RWPE1 (cell line): ENCODE measurements at regions not wholly inside any gene's neighbourhood (a gene's known extent, or its start where the extent isn't known, plus 50 kb on each side); places are given as distances from the start of the nearest gene placed in this dataset.
"Not testable (repeated sequence)": the region's sequence is repeated elsewhere in the genome, so short reads cannot be mapped to it uniquely, and the experiment has no call there.

Source experiments
- CTCF ChIA-PET: fragments of 350-600 bp; sonication (Branson Sonifier 250); formaldehyde crosslinking; extraction: SDS; loops from one replicate; lab custom pipeline; 2021; lab: Yijun Ruan, JAX
- POLR2A ChIA-PET: fragments of 400-600 bp; formaldehyde crosslinking; extraction: SDS; loops from one replicate; lab custom pipeline; 2020; ENCODE audit warnings: antibody characterized with exemption; ENCODE audit not compliant: low non-redundant PET; lab: Yijun Ruan, JAX
- DNase-seq: peaks from one replicate; pipeline ENCODE4 v3.0.0; 2012; ENCODE audit warnings: low spot score
- H3K27ac ChIP-seq: fragments of 450-650 bp; 2 replicates; pipeline ENCODE4 v1.5.1; 2017
- TF ChIP-seq, protein P1 (sequence below): fragments of 450-650 bp; conservative IDR thresholded peaks from 2 replicates; pipeline ENCODE4 v1.5.1; 2017; ENCODE audit warnings: low read depth, mild to moderate bottlenecking

DNA sequence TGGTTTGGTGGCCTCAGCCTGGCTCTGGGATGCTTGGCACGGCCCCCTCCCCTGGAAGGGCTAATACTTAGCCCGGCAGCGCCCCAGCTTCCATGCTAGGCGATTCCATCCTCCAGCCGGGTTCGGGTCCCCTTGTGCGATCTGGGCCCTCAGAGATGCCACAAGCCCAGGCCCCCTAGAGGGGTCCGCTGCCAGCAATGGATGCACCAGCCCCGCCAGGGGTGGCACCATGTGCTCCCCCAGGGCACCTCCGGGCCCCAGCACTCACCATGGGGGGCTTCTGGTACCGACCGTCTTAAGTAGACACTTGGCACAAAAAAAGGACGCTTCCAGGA, 125.7 kb upstream of the KCTD7 start:
- ChIA-PET CTCF (no interaction called here), POLR2A (no interaction called here)
- H3K27ac ChIP-seq, result no peak overlapping the region
- TF ChIP-seq, protein P1, sequence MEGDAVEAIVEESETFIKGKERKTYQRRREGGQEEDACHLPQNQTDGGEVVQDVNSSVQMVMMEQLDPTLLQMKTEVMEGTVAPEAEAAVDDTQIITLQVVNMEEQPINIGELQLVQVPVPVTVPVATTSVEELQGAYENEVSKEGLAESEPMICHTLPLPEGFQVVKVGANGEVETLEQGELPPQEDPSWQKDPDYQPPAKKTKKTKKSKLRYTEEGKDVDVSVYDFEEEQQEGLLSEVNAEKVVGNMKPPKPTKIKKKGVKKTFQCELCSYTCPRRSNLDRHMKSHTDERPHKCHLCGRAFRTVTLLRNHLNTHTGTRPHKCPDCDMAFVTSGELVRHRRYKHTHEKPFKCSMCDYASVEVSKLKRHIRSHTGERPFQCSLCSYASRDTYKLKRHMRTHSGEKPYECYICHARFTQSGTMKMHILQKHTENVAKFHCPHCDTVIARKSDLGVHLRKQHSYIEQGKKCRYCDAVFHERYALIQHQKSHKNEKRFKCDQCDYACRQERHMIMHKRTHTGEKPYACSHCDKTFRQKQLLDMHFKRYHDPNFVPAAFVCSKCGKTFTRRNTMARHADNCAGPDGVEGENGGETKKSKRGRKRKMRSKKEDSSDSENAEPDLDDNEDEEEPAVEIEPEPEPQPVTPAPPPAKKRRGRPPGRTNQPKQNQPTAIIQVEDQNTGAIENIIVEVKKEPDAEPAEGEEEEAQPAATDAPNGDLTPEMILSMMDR, result no peak
- DNase-seq, result no peak

DNA sequence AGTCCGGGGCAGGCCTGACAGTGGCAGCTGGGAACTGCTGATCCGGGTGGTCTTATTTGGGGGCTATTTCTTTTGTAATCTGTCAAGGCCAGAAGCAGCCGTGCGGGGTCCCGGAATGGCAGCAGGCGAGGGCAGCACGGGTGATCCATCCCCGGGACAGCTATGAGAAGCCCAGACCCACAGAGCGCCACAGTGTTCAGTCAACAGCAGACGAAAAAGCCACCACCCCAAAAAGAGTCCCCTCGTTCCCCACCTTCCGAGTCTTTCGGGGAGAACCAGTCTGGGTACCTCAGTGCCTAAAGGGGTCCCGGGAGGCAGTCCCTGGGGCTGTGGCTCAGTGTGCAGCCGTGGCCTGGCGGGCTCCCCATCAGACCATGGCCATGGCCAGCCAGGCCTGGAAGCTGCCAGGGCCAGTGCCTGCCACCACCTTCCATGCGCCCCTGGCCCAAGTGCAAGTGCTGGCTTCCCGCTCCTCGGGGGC, 125.1 kb upstream of the KCTD7 start:
- no peak overlapping the region for H3K27ac ChIP-seq
- ChIA-PET CTCF (no interaction called here), POLR2A (no interaction called here)
- TF ChIP-seq, protein P1, result no peak
- no peak for DNase-seq

DNA sequence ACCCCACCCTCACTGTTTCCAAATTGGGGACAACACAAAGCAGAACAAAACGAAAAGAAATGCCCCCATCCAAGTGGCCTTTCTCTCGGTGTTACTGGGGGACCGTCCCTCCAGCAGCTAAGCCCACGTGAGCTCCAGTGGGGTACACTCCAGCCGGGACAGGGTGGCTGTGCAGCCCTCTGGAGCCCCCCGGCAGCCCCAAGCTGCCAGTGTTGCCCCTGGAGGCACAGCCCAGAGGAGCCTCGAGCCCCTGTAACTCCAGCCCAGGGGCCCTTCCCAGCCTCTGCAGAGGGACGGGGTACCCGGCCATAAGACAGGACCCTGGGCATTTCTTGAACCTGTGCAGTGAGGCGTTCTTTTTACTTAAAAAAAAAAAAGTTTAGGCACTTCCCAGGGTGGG, 124.5 kb upstream of the KCTD7 start:
- TF ChIP-seq, protein P1, result no peak
- DNase-seq, result no peak
- CTCF ChIA-PET, result no interaction called here
- H3K27ac ChIP-seq, result no peak overlapping the region
- POLR2A ChIA-PET, result no interaction called here

DNA sequence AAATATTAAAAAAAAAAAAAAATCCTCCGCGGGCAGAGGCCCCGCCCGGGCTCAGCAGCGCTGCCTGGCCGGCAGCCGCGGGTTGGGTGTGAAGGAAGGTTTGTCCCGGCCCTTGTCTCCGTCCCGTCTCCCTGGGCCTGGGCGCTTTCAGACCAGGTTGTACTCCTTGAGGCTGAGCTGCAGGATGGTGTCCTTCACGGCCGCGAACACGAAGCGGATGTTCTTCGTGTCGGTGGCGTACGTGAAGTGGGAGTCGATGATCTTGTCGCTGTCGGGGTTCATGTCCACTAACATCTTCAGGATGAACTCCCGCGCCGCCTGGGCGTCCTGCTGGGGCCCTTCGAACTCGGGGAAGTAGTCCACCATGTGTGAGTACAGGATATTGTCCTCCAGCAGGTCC, 123.7 kb upstream of the KCTD7 start:
- CTCF ChIA-PET, result interaction anchor here (0.7 kb wide), 1 partner anchor 447 kb away, joined by 3 read pairs; no protein-coding TSS in a partner anchor

DNA sequence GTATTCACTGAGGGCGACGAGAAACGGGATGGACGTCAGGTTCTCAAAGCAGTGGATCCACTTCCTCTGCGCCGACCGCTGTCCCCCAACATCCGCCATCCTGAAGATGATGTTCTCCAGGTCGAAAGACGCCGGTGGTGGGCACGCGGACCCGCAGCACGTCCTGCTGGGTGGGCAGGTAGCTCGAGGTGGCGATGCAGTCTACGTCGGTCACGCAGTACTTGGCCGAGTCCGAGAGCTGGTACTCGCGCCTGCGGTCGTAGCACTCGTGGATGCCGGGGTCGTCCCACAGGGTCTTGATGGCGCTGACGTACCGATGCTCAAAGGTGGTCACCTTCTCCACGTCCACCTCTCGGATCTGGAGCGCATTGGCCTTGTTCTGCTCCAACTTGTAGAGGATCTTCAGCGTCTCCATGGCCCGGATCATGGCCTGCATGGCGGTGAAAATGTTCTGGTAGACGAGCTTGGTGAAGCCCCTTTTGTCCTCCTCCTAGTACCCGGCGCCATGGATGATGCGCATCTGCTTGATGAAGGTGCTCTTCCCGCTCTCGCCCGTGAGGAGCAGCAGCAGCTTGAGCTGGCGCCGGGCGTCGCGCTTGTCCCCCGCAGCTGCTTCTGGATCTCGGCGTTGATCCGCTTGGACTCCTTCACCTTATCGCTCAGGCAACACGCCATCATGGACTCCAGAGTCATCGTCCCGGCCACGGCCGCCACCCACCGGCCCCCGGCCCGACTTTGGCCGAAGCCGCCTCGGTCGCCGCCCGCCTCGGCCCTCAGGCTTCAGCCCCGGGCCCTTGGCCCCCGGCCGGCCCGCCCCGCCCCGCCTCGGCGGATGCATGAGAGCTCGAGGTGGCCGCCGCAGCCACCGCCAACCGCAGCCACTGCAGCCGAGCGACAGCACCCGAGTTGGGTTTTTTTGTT, 122.9 kb upstream of the KCTD7 start:
- ChIA-PET CTCF (interaction anchor here (0.6 to 0.7 kb wide), 2 partner anchors 446 to 1442 kb away, joined by 3 read pairs; no protein-coding TSS in a partner anchor), POLR2A (no interaction called here)
- DNase-seq, result no peak
- TF ChIP-seq, protein P1, result no peak
- H3K27ac ChIP-seq, result no peak overlapping the region

More for the DNA sequence above, 123.7 kb upstream of the KCTD7 start:
- no peak overlapping the region for H3K27ac ChIP-seq
- TF ChIP-seq, protein P1, result no peak
- no peak for DNase-seq
- POLR2A ChIA-PET, result no interaction called here

DNA sequence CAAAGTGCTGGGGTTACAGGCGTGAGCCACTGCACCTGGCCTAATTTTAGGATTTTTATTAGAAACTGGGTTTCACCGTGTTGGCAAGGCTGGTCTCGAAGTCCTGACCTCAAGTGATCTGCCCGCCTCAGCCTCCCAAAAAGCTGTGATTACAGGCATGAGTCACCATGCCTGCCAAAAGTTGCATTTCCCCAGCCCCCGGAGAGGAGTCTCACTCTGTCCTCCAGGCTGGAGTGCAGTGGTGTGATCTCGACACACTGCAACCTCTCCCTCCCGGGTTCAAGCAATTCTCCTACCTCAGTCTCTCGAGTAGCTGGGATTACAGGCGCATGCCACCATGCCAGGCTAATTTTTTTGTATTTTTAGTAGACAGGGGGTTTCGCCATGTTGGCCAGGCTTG, 122.0 kb upstream of the KCTD7 start:
- CTCF ChIA-PET, DNase-seq, POLR2A ChIA-PET, H3K27ac ChIP-seq: not testable (repeated sequence)

DNA sequence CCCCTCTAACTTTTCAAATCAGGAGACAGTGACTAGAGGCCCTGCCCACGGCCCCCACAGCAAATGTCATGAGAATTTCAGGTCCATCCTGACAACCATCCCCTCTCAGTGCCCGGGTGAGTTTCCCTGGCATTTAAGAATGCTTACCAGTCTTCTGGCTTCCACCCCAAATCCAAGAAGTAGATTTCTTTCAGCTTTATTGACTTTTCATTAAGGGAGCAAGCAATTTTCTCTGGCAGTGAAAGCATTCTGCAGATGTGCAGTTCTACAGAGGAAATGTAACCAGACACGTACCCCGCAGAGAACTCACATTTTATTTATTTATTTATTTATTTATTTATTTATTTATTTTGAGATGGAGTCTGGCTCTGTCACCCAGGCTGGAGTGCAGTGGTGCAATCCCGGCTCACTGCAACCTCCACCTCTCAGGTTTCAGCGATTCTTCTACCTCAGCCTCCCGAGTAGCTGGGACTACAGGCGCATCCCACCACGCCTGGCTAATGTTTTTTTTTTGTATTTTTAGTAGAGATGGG, 120.9 kb upstream of the KCTD7 start:
- DNase-seq, result no peak
- TF ChIP-seq, protein P1, result no peak
- ChIA-PET CTCF (interaction anchor here (0.6 kb wide), 1 partner anchor 127 kb away, joined by 4 read pairs; no protein-coding TSS in a partner anchor), POLR2A (no interaction called here)
- no peak overlapping the region for H3K27ac ChIP-seq
